Breast epithelium (tissue), 4 donors: ENCODE measurements at regions not wholly inside any gene's neighbourhood (a gene's known extent, or its start where the extent isn't known, plus 50 kb on each side); places are given as distances from the start of the nearest gene placed in this dataset.

Source experiments
- DNase-seq, 2 donors: peaks; one replicate each; pipeline ENCODE4 v3.0.0-alpha.2; 2019; ENCODE audit warnings: low spot score in 2 of 2
- H3K27ac ChIP-seq, 2 donors: fragments of 200-600 bp; sonication (generic) in 1 of 2; one replicate each; pipeline ENCODE4 v1.5.1; 2016 to 2019; ENCODE audit warnings: mild to moderate bottlenecking in 1 of 2
- H3K27me3 ChIP-seq, 2 donors: fragments of 200-600 bp; sonication (generic) in 1 of 2; one replicate each; pipeline versions ENCODE4 v1.5.1 to v1.6.0; 2017 to 2019; ENCODE audit warnings: control low read depth in 1 of 2, mild to moderate bottlenecking in 1 of 2
- H3K36me3 ChIP-seq: fragments of 200-600 bp; one replicate; pipeline ENCODE4 v1.5.1; 2019
- H3K4me1 ChIP-seq, 2 donors: fragments of 200-600 bp; sonication (generic); one replicate each; pipeline ENCODE4 v1.5.1; 2016 to 2019; ENCODE audit warnings: control low read depth in 1 of 2
- H3K4me3 ChIP-seq, 3 donors: fragments of 200-600 bp; sonication (generic); 1 replicate in 2 of 3; 2 replicates in 1 of 3; pipeline ENCODE4 v1.5.1; 2016 to 2019; ENCODE audit warnings: mild to moderate bottlenecking in 3 of 3, moderate library complexity in 2 of 3
- H3K9me3 ChIP-seq, 2 donors: fragments of 200-600 bp; sonication (generic) in 1 of 2; one replicate each; pipeline ENCODE4 v1.5.1; 2016 to 2019; ENCODE audit warnings: control low read depth in 1 of 2
- CTCF ChIP-seq, 3 donors: fragments of 450-650 bp; IDR thresholded peaks; one replicate each; pipeline ENCODE4 v1.5.1; 2016 to 2017; ENCODE audit warnings: antibody characterized with exemption in 3 of 3, mild to moderate bottlenecking in 3 of 3, moderate library complexity in 3 of 3
- POLR2A ChIP-seq: fragments of 450-650 bp; IDR thresholded peaks from one replicate; pipeline ENCODE4 v1.6.1; 2016; ENCODE audit warnings: antibody characterized with exemption, mild to moderate bottlenecking, moderate library complexity
- POLR2AphosphoS5 ChIP-seq, 3 donors: sonication (generic); formaldehyde crosslinking; IDR thresholded peaks; one replicate each; pipeline ENCODE4 v1.6.1; 2017; ENCODE audit warnings: antibody characterized with exemption in 3 of 3
- intact Hi-C: fragments of 100-400 bp; cut with DNase I; formaldehyde crosslinking; loops from one replicate; pipeline ENCODE4 v1.15.1; 2023; ENCODE audit warnings: low total_unique reads

GRCh38 chr1:55463814-55464475, 248.8 kb upstream of the USP24 start:
- H3K4me1 ChIP-seq, result no peaks in the 10 kb centered on the region
- H3K27ac ChIP-seq, result no peak overlapping the region
- DNase-seq, result no peak
- no peaks in the 10 kb centered on the region for H3K9me3 ChIP-seq
- intact Hi-C loops, result no loop called here
- H3K27me3 ChIP-seq, result no peaks in the 10 kb centered on the region
- H3K4me3 ChIP-seq, result no peak overlapping the region
- no peaks in the 10 kb centered on the region for H3K36me3 ChIP-seq
- TF ChIP-seq POLR2A (no peak), POLR2AphosphoS5 (IDR thresholded peaks at IDR 0.05) (no peak), CTCF (IDR thresholded peaks at IDR 0.05) (no peak)

GRCh38 chr1:55457874-55458273, 242.7 kb upstream of the USP24 start:
- Histone ChIP-seq H3K36me3 (no peaks in the 10 kb centered on the region), H3K4me1 (no peaks in the 10 kb centered on the region), H3K9me3 (peaks cover 5 to 15% of the 10 kb centered on the region in 2 donors), H3K27me3 (no peaks in the 10 kb centered on the region), H3K27ac (no peak overlapping the region), H3K4me3 (no peak overlapping the region)
- intact Hi-C loops, result no loop called here
- TF ChIP-seq CTCF (IDR thresholded peaks at IDR 0.05), result no peak
- no peak for TF ChIP-seq POLR2A
- no peak for TF ChIP-seq POLR2AphosphoS5 (IDR thresholded peaks at IDR 0.05)
- no peak for DNase-seq

- H3K4me3 ChIP-seq, result no peak overlapping the region
- H3K9me3 ChIP-seq, result peaks cover 5 to 15% of the 10 kb centered on the region in 2 donors
- H3K36me3 ChIP-seq, result no peaks in the 10 kb centered on the region
- no peaks in the 10 kb centered on the region for H3K4me1 ChIP-seq
- intact Hi-C loops, result no loop called here
- no peak overlapping the region for H3K27ac ChIP-seq
- H3K27me3 ChIP-seq, result no peaks in the 10 kb centered on the region
- no peak for DNase-seq
- TF ChIP-seq POLR2AphosphoS5 (IDR thresholded peaks at IDR 0.05) (no peak), CTCF (IDR thresholded peaks at IDR 0.05) (no peak), POLR2A (no peak)
Observed at GRCh38 chr1:55456971-55457370, 241.8 kb upstream of the USP24 start.

GRCh38 chr1:55448261-55448660, 233.1 kb upstream of the USP24 start:
- no peak overlapping the region for H3K4me3 ChIP-seq
- no peak overlapping the region for H3K27ac ChIP-seq
- H3K9me3 ChIP-seq, result no peaks in the 10 kb centered on the region
- DNase-seq, result no peak
- TF ChIP-seq CTCF (IDR thresholded peaks at IDR 0.05), result no peak
- no peak for TF ChIP-seq POLR2AphosphoS5 (IDR thresholded peaks at IDR 0.05)
- TF ChIP-seq POLR2A, result no peak
- intact Hi-C loops, result no loop called here
- H3K36me3 ChIP-seq, result no peaks in the 10 kb centered on the region
- no peaks in the 10 kb centered on the region for H3K4me1 ChIP-seq
- H3K27me3 ChIP-seq, result no peaks in the 10 kb centered on the region

- Histone ChIP-seq H3K27me3 (no peaks in the 10 kb centered on the region), H3K4me1 (no peaks in the 10 kb centered on the region), H3K36me3 (no peaks in the 10 kb centered on the region), H3K27ac (no peak overlapping the region), H3K4me3 (no peak overlapping the region), H3K9me3 (no peaks in the 10 kb centered on the region)
- TF ChIP-seq POLR2AphosphoS5 (IDR thresholded peaks at IDR 0.05) (no peak), POLR2A (no peak)
- intact Hi-C loops, result no loop called here
- no peak for DNase-seq
Observed at GRCh38 chr1:55447488-55447887, 232.3 kb upstream of the USP24 start.

GRCh38 chr1:55446351-55446750, 231.2 kb upstream of the USP24 start:
- no peak for DNase-seq
- H3K4me1 ChIP-seq, result no peaks in the 10 kb centered on the region
- intact Hi-C loops, result no loop called here
- TF ChIP-seq POLR2A (no peak), POLR2AphosphoS5 (IDR thresholded peaks at IDR 0.05) (no peak), CTCF (IDR thresholded peaks at IDR 0.05) (no peak)
- no peak overlapping the region for H3K27ac ChIP-seq
- H3K36me3 ChIP-seq, result no peaks in the 10 kb centered on the region
- H3K27me3 ChIP-seq, result no peaks in the 10 kb centered on the region
- H3K4me3 ChIP-seq, result no peak overlapping the region
- H3K9me3 ChIP-seq, result no peaks in the 10 kb centered on the region
